ENCODE measurements at regions not wholly inside any gene's neighbourhood (a gene's known extent, or its start where the extent isn't known, plus 50 kb on each side); places are given as distances from the start of the nearest gene placed in this dataset.

DNA sequence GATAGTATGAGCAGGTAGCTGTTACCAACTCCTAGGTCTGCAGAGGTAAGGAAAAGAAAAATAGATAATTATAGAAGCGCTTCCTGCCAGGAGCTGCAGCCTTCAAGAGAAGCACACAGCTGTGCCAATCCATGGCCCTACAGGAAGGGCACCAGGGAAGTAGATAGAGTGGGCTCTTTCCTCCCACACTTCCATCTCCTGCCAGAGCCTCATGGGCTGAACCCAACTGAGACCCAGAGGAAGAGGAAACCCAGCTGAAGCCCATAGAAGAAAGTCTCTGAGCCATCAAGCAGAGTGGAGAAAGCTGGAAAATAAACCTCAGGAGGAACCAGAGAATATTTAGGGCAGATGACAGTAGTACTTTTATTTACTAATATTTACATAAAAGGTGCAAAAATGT is 146.7 kb upstream of the ATXN1 start:
- TF ChIP-seq, protein P1, sequence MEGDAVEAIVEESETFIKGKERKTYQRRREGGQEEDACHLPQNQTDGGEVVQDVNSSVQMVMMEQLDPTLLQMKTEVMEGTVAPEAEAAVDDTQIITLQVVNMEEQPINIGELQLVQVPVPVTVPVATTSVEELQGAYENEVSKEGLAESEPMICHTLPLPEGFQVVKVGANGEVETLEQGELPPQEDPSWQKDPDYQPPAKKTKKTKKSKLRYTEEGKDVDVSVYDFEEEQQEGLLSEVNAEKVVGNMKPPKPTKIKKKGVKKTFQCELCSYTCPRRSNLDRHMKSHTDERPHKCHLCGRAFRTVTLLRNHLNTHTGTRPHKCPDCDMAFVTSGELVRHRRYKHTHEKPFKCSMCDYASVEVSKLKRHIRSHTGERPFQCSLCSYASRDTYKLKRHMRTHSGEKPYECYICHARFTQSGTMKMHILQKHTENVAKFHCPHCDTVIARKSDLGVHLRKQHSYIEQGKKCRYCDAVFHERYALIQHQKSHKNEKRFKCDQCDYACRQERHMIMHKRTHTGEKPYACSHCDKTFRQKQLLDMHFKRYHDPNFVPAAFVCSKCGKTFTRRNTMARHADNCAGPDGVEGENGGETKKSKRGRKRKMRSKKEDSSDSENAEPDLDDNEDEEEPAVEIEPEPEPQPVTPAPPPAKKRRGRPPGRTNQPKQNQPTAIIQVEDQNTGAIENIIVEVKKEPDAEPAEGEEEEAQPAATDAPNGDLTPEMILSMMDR (IDR thresholded peaks at IDR 0.05), result no peak
- no peak for TF ChIP-seq POLR2A (IDR thresholded peaks at IDR 0.05)
- no peak for TF ChIP-seq POLR2AphosphoS5 (IDR thresholded peaks at IDR 0.05)

All from suprapubic skin (tissue), 4 donors.